GM23338 (cell line): ENCODE measurements at regions not wholly inside any gene's neighbourhood (a gene's known extent, or its start where the extent isn't known, plus 50 kb on each side); places are given as distances from the start of the nearest gene placed in this dataset.

Experiments
- ATAC-seq: fragments of 200-7000 bp; cut with Tn5 transposase; 3 replicates; pipeline ENCODE4 v1.9.1; 2020
- DNase-seq: peaks from one replicate; pipeline ENCODE4 v3.0.0-alpha.2; 2015; ENCODE audit warnings: low spot score
- H2AFZ ChIP-seq: fragments of 200-600 bp; sonication (generic); 2 replicates; pipeline ENCODE4 v1.8.0; 2016; ENCODE audit warnings: antibody characterized with exemption, mild to moderate bottlenecking, moderate library complexity
- H3F3A ChIP-seq: fragments of 200-600 bp; sonication (generic); replicated peaks from 2 replicates; pipeline ENCODE4 v1.8.0; 2017; ENCODE audit warnings: antibody characterized with exemption, mixed run types, low read depth
- H3K27ac ChIP-seq: fragments of 200-600 bp; sonication (generic); 2 replicates; pipeline ENCODE4 v1.6.1; 2016; ENCODE audit warnings: low read depth
- H3K27me3 ChIP-seq: fragments of 200-600 bp; sonication (generic); 2 replicates; pipeline ENCODE4 v1.8.0; 2016; ENCODE audit warnings: mild to moderate bottlenecking, mixed run types, moderate library complexity; ENCODE audit not compliant: insufficient read depth
- H3K36me3 ChIP-seq: fragments of 200-600 bp; sonication (generic); 2 replicates; pipeline ENCODE4 v1.8.0; 2016; ENCODE audit warnings: mild to moderate bottlenecking; ENCODE audit not compliant: insufficient read depth
- H3K4me1 ChIP-seq: fragments of 200-600 bp; sonication (generic); 2 replicates; pipeline ENCODE4 v1.8.0; 2016; ENCODE audit warnings: mild to moderate bottlenecking, moderate library complexity; ENCODE audit not compliant: insufficient read depth
- H3K4me2 ChIP-seq: fragments of 200-600 bp; sonication (generic); 2 replicates; pipeline ENCODE4 v1.7.1; 2017; ENCODE audit warnings: mixed run types
- H3K4me3 ChIP-seq: fragments of 200-600 bp; sonication (generic); 2 replicates; pipeline ENCODE4 v1.6.1; 2016; ENCODE audit warnings: mixed run types
- H3K79me2 ChIP-seq: fragments of 200-600 bp; sonication (generic); replicated peaks from 2 replicates; pipeline ENCODE4 v1.8.0; 2017; ENCODE audit warnings: mild to moderate bottlenecking; ENCODE audit not compliant: insufficient read depth
- H3K9me2 ChIP-seq: fragments of 200-600 bp; sonication (generic); 2 replicates; pipeline ENCODE4 v1.8.0; 2017; ENCODE audit not compliant: insufficient read depth
- H4K20me1 ChIP-seq: fragments of 200-600 bp; sonication (generic); replicated peaks from 2 replicates; pipeline ENCODE4 v1.8.0; 2017; ENCODE audit warnings: mild to moderate bottlenecking; ENCODE audit not compliant: insufficient read depth
- H3K27ac Mint-ChIP-seq: 2 replicates; pipeline ENCODE4 v1.8.0; 2020; ENCODE audit warnings: inconsistent platforms, mild to moderate bottlenecking, moderate library complexity, mixed read lengths
- H3K27me3 Mint-ChIP-seq: 3 replicates; pipeline ENCODE4 v1.8.0; 2022; ENCODE audit warnings: low read depth, mild to moderate bottlenecking, moderate library complexity, mixed read lengths, inconsistent platforms; ENCODE audit not compliant: insufficient read depth, poor library complexity
- H3K36me3 Mint-ChIP-seq: 3 replicates; pipeline ENCODE4 v1.8.0; 2021; ENCODE audit warnings: low read depth, mild to moderate bottlenecking, inconsistent platforms, moderate library complexity, mixed read lengths
- H3K4me1 Mint-ChIP-seq: 3 replicates; pipeline ENCODE4 v1.8.0; 2020; ENCODE audit warnings: mild to moderate bottlenecking, inconsistent platforms, mixed read lengths
- H3K4me3 Mint-ChIP-seq: 3 replicates; pipeline ENCODE4 v1.8.0; 2021; ENCODE audit warnings: moderate library complexity, mild to moderate bottlenecking, inconsistent platforms, mixed read lengths
- H3K9me3 Mint-ChIP-seq: 3 replicates; pipeline ENCODE4 v1.8.0; 2020; ENCODE audit warnings: moderate library complexity, mild to moderate bottlenecking, inconsistent platforms, mixed read lengths
- CREB1 ChIP-seq: fragments of 250-450 bp; sonication (Bioruptor Pico); IDR thresholded peaks from 2 replicates; pipeline ENCODE4 v1.5.0; 2020; ENCODE audit warnings: low read depth, mild to moderate bottlenecking, moderate library complexity
- EZH2 ChIP-seq: fragments of 200-600 bp; sonication (generic); IDR thresholded peaks from one replicate; pipeline ENCODE4 v1.8.0; 2017; ENCODE audit warnings: antibody characterized with exemption, mild to moderate bottlenecking, low read depth; ENCODE audit not compliant: unreplicated experiment
- EZH2phosphoT487 ChIP-seq: fragments of 200-600 bp; sonication (generic); IDR thresholded peaks from one replicate; pipeline ENCODE4 v1.8.1; 2018; ENCODE audit warnings: antibody characterized with exemption; ENCODE audit not compliant: unreplicated experiment
- JUNB ChIP-seq: IDR thresholded peaks from one replicate; pipeline ENCODE4 v1.6.1; 2016; ENCODE audit warnings: antibody characterized with exemption; ENCODE audit not compliant: unreplicated experiment
- POLR2AphosphoS5 ChIP-seq: IDR thresholded peaks from 2 replicates; pipeline ENCODE4 v1.6.1; 2016; ENCODE audit warnings: antibody characterized with exemption, low read depth
- STAT1 ChIP-seq: IDR thresholded peaks from one replicate; pipeline ENCODE4 v1.6.1; 2016; ENCODE audit warnings: antibody characterized with exemption; ENCODE audit not compliant: unreplicated experiment
- ZNF114 ChIP-seq: fragments of 250-450 bp; sonication (Bioruptor Pico); IDR thresholded peaks from 2 replicates; pipeline ENCODE4 v1.5.0; 2020; ENCODE audit warnings: mild to moderate bottlenecking, moderate library complexity
- ZNF331 ChIP-seq: fragments of 250-450 bp; sonication (Bioruptor Pico); IDR thresholded peaks from 2 replicates; pipeline ENCODE4 v1.5.0; 2020; ENCODE audit warnings: low read depth, mild to moderate bottlenecking, moderate library complexity
- TF ChIP-seq, protein P1 (sequence below): fragments of 250-450 bp; sonication (Bioruptor Pico); IDR thresholded peaks from 2 replicates; pipeline ENCODE4 v1.5.0; 2020; ENCODE audit warnings: mild to moderate bottlenecking, moderate library complexity
- TF ChIP-seq, protein P2 (sequence below), 2 experiments: fragments of 200-600 bp in 1 of 2; sonication (generic) in 1 of 2; conservative IDR thresholded peaks; 2 replicates each; pipeline versions ENCODE4 v1.5.1 to v1.6.1; 2016 to 2017; ENCODE audit warnings: antibody characterized with exemption in 2 of 2, low read depth in 2 of 2, mild to moderate bottlenecking in 2 of 2, moderate library complexity in 1 of 2

DNA sequence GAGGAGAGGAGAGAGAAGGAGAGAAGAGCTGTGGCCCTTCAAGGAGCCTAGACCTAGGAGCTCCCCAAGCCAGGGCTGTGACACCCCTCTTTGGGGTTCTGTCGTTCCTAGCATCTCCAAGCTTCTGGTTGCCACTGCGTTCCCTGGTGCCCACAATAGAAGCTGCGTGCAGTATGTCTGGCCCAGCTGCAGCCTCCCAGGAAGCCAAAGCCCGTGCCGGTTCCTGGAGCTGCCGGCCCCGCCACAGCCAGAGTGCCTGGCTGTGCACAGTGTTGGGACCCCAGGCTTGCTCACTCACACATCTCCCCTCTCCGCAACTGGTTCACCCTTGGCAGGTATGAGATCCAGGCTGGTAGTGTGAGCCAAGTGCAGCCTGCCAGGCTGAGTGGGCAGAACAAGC lies 367.7 kb upstream of the MC4R start (continued):
- no peak for TF ChIP-seq EZH2phosphoT487
- TF ChIP-seq, protein P1, sequence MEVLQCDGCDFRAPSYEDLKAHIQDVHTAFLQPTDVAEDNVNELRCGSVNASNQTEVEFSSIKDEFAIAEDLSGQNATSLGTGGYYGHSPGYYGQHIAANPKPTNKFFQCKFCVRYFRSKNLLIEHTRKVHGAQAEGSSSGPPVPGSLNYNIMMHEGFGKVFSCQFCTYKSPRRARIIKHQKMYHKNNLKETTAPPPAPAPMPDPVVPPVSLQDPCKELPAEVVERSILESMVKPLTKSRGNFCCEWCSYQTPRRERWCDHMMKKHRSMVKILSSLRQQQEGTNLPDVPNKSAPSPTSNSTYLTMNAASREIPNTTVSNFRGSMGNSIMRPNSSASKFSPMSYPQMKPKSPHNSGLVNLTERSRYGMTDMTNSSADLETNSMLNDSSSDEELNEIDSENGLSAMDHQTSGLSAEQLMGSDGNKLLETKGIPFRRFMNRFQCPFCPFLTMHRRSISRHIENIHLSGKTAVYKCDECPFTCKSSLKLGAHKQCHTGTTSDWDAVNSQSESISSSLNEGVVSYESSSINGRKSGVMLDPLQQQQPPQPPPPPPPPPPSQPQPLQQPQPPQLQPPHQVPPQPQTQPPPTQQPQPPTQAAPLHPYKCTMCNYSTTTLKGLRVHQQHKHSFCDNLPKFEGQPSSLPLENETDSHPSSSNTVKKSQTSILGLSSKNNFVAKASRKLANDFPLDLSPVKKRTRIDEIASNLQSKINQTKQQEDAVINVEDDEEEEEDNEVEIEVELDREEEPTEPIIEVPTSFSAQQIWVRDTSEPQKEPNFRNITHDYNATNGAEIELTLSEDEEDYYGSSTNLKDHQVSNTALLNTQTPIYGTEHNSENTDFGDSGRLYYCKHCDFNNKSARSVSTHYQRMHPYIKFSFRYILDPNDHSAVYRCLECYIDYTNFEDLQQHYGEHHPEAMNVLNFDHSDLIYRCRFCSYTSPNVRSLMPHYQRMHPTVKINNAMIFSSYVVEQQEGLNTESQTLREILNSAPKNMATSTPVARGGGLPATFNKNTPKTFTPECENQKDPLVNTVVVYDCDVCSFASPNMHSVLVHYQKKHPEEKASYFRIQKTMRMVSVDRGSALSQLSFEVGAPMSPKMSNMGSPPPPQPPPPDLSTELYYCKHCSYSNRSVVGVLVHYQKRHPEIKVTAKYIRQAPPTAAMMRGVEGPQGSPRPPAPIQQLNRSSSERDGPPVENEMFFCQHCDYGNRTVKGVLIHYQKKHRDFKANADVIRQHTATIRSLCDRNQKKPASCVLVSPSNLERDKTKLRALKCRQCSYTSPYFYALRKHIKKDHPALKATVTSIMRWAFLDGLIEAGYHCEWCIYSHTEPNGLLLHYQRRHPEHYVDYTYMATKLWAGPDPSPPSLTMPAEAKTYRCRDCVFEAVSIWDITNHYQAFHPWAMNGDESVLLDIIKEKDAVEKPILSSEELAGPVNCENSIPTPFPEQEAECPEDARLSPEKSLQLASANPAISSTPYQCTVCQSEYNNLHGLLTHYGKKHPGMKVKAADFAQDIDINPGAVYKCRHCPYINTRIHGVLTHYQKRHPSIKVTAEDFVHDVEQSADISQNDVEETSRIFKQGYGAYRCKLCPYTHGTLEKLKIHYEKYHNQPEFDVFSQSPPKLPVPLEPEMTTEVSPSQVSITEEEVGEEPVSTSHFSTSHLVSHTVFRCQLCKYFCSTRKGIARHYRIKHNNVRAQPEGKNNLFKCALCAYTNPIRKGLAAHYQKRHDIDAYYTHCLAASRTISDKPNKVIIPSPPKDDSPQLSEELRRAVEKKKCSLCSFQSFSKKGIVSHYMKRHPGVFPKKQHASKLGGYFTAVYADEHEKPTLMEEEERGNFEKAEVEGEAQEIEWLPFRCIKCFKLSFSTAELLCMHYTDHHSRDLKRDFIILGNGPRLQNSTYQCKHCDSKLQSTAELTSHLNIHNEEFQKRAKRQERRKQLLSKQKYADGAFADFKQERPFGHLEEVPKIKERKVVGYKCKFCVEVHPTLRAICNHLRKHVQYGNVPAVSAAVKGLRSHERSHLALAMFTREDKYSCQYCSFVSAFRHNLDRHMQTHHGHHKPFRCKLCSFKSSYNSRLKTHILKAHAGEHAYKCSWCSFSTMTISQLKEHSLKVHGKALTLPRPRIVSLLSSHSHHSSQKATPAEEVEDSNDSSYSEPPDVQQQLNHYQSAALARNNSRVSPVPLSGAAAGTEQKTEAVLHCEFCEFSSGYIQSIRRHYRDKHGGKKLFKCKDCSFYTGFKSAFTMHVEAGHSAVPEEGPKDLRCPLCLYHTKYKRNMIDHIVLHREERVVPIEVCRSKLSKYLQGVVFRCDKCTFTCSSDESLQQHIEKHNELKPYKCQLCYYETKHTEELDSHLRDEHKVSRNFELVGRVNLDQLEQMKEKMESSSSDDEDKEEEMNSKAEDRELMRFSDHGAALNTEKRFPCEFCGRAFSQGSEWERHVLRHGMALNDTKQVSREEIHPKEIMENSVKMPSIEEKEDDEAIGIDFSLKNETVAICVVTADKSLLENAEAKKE (CRISPR knock-in tag): no peak
- no peak for TF ChIP-seq JUNB
- TF ChIP-seq POLR2AphosphoS5: no peak

DNA sequence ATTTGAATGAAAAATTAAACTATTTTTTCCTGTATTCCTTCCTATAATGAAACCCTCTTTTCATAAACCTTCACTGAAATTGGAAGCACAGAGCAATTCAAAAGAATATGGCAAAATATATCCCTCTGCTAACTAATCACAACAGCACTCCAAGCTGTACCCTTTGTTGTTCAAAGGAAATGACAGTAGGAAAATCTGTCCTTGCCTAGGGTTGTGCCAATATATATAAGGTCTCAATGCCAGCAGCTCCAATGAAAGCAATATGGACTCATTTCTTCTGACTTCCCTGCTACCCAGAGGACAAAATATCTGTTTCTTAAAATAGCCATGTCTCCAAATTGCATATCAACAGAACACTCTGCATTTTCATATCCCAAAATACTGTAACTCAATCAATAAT lies 373.9 kb upstream of the MC4R start:
- Mint-ChIP-seq H3K27ac (no peak overlapping the region), H3K9me3 (no peaks in the 10 kb centered on the region), H3K4me3 (no peak overlapping the region), H3K36me3 (no peaks in the 10 kb centered on the region), H3K27me3 (no peaks in the 10 kb centered on the region), H3K4me1 (no peaks in the 10 kb centered on the region; the same call in 2 of the 3 replicates)
- Histone ChIP-seq H3K27me3 (no peaks in the 10 kb centered on the region), H3K9me2 (no peaks in the 10 kb centered on the region), H3K4me3 (no peak overlapping the region), H3F3A (no peaks in the 10 kb centered on the region), H3K36me3 (no peaks in the 10 kb centered on the region), H4K20me1 (no peaks in the 10 kb centered on the region), H3K4me2 (no peak overlapping the region), H3K4me1 (no peaks in the 10 kb centered on the region), H3K27ac (no peak overlapping the region), H2AFZ (no peak overlapping the region), H3K79me2 (no peaks in the 10 kb centered on the region)
- DNase-seq (no peak), ATAC-seq (no peak)
- no peak for TF ChIP-seq ZNF114 (CRISPR knock-in tag)
- no peak for TF ChIP-seq CREB1 (CRISPR knock-in tag)
- no peak for TF ChIP-seq ZNF331 (CRISPR knock-in tag)
- no peak for TF ChIP-seq EZH2
- TF ChIP-seq JUNB: no peak
- no peak for TF ChIP-seq POLR2AphosphoS5
- no peak for TF ChIP-seq STAT1
- TF ChIP-seq, protein P2, sequence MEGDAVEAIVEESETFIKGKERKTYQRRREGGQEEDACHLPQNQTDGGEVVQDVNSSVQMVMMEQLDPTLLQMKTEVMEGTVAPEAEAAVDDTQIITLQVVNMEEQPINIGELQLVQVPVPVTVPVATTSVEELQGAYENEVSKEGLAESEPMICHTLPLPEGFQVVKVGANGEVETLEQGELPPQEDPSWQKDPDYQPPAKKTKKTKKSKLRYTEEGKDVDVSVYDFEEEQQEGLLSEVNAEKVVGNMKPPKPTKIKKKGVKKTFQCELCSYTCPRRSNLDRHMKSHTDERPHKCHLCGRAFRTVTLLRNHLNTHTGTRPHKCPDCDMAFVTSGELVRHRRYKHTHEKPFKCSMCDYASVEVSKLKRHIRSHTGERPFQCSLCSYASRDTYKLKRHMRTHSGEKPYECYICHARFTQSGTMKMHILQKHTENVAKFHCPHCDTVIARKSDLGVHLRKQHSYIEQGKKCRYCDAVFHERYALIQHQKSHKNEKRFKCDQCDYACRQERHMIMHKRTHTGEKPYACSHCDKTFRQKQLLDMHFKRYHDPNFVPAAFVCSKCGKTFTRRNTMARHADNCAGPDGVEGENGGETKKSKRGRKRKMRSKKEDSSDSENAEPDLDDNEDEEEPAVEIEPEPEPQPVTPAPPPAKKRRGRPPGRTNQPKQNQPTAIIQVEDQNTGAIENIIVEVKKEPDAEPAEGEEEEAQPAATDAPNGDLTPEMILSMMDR (conservative IDR thresholded peaks at IDR 0.05; ENCODE audit: low read depth in 2 of 2): no peak
